Neural progenitor cell (in vitro differentiated cells): ENCODE measurements at regions not wholly inside any gene's neighbourhood (a gene's known extent, or its start where the extent isn't known, plus 50 kb on each side); places are given as distances from the start of the nearest gene placed in this dataset.

ENCODE experiments used
- CTCF ChIP-seq: fragments of 200-600 bp; sonication (generic); IDR thresholded peaks from 2 replicates; pipeline ENCODE4 v1.5.1; 2017; ENCODE audit warnings: antibody characterized with exemption, mild to moderate bottlenecking
- EZH2 ChIP-seq: fragments of 200-600 bp; sonication (generic); IDR thresholded peaks from 2 replicates; pipeline ENCODE4 v1.6.1; 2017; ENCODE audit warnings: antibody characterized with exemption, mild to moderate bottlenecking, moderate library complexity
- EZH2phosphoT487 ChIP-seq: fragments of 200-600 bp; sonication (generic); IDR thresholded peaks from 2 replicates; pipeline ENCODE4 v1.6.1; 2017; ENCODE audit warnings: antibody characterized with exemption

GRCh38 chr5:60295423-60295822 is 401.9 kb upstream of the PDE4D start:
- peak; percentile 75 for TF ChIP-seq CTCF
- no peak for TF ChIP-seq EZH2
- no peak for TF ChIP-seq EZH2phosphoT487
